ELR (cell line): ENCODE measurements at regions not wholly inside any gene's neighbourhood (a gene's known extent, or its start where the extent isn't known, plus 50 kb on each side); places are given as distances from the start of the nearest gene placed in this dataset.
A peak's percentile ranks its signal among the peaks of the same experiment; 100 is the strongest.

Source experiments
- DNase-seq: peaks from one replicate; pipeline ENCODE4 v3.0.0-alpha.2; 2015; ENCODE audit warnings: low read depth

GRCh38 chr3:35946854-35947515 lies 307.7 kb downstream of the ARPP21 start:
- no peak for DNase-seq

- no peak for DNase-seq
Measured at GRCh38 chr3:35950021-35950420, 310.7 kb downstream of the ARPP21 start.

GRCh38 chr3:35954413-35954812 lies 315.1 kb downstream of the ARPP21 start:
- no peak for DNase-seq

- peak; percentile 42 for DNase-seq
Measured at GRCh38 chr3:35965908-35966307, 326.6 kb downstream of the ARPP21 start.

- DNase-seq: no peak
Measured at GRCh38 chr3:35966629-35967464, 327.5 kb downstream of the ARPP21 start.

- DNase-seq: no peak
Measured at GRCh38 chr3:35968043-35968622, 328.8 kb downstream of the ARPP21 start.

- DNase-seq: peak; percentile 6
Measured at GRCh38 chr3:35969406-35969805, 330.1 kb downstream of the ARPP21 start.

GRCh38 chr3:35970793-35971192 lies 331.5 kb downstream of the ARPP21 start:
- DNase-seq: no peak

GRCh38 chr3:35971686-35972085 lies 332.4 kb downstream of the ARPP21 start:
- no peak for DNase-seq

- no peak for DNase-seq
Measured at GRCh38 chr3:35974872-35975271, 335.5 kb downstream of the ARPP21 start.

- no peak for DNase-seq
Measured at GRCh38 chr3:35986161-35986560, 346.8 kb downstream of the ARPP21 start.

GRCh38 chr3:35987386-35987785 lies 348.1 kb downstream of the ARPP21 start:
- no peak for DNase-seq

GRCh38 chr3:35992041-35992440 lies 352.7 kb downstream of the ARPP21 start:
- no peak for DNase-seq

- DNase-seq: no peak
Measured at GRCh38 chr3:36011791-36012190, 368.5 kb upstream of the STAC start.

GRCh38 chr3:36013425-36013824 lies 366.9 kb upstream of the STAC start:
- no peak for DNase-seq

- DNase-seq: no peak
Measured at GRCh38 chr3:36025232-36025631, 355.1 kb upstream of the STAC start.

GRCh38 chr3:36032180-36033047 lies 347.9 kb upstream of the STAC start:
- DNase-seq: no peak

GRCh38 chr3:36058404-36059030 lies 321.8 kb upstream of the STAC start:
- no peak for DNase-seq

GRCh38 chr3:36060950-36061349 lies 319.4 kb upstream of the STAC start:
- DNase-seq: no peak

- no peak for DNase-seq
Measured at GRCh38 chr3:36063992-36064391, 316.3 kb upstream of the STAC start.

GRCh38 chr3:36065321-36065720 lies 315.0 kb upstream of the STAC start:
- no peak for DNase-seq

GRCh38 chr3:36075491-36075890 lies 304.8 kb upstream of the STAC start:
- no peak for DNase-seq
